ENCODE measurements at regions not wholly inside any gene's neighbourhood (a gene's known extent, or its start where the extent isn't known, plus 50 kb on each side); places are given as distances from the start of the nearest gene placed in this dataset.

- TF ChIP-seq CTCF (IDR thresholded peaks at IDR 0.05) (no peak), POLR2AphosphoS5 (IDR thresholded peaks at IDR 0.05) (no peak), POLR2A (IDR thresholded peaks at IDR 0.05) (no peak), EP300 (IDR thresholded peaks at IDR 0.05) (no peak)
- no peaks in the 10 kb centered on the region for H3K9me3 ChIP-seq
- no peak for DNase-seq (ENCODE audit: low spot score in 2 of 2)
- H3K36me3 ChIP-seq, result no peaks in the 10 kb centered on the region
- H3K27ac ChIP-seq, result no peak overlapping the region
- H3K27me3 ChIP-seq, result no peaks in the 10 kb centered on the region
- H3K4me3 ChIP-seq, result no peak overlapping the region
- no peaks in the 10 kb centered on the region for H3K4me1 ChIP-seq
These were observed 373.5 kb downstream of the CDC5L start for GRCh38 chr6:44761046-44761445.

GRCh38 chr6:44762496-44762895 is 375.0 kb downstream of the CDC5L start:
- Histone ChIP-seq H3K27me3 (no peaks in the 10 kb centered on the region), H3K4me1 (no peaks in the 10 kb centered on the region), H3K9me3 (no peaks in the 10 kb centered on the region), H3K4me3 (no peak overlapping the region), H3K27ac (no peak overlapping the region), H3K36me3 (no peaks in the 10 kb centered on the region)
- 50% methylated on average over 1 of the region's 1 CpG for WGBS
- TF ChIP-seq POLR2A (IDR thresholded peaks at IDR 0.05) (no peak), CTCF (IDR thresholded peaks at IDR 0.05) (no peak), POLR2AphosphoS5 (IDR thresholded peaks at IDR 0.05) (no peak), EP300 (IDR thresholded peaks at IDR 0.05) (no peak)
- no peak for DNase-seq (ENCODE audit: low spot score in 2 of 2)

- H3K4me3 ChIP-seq, result no peak overlapping the region
- H3K9me3 ChIP-seq, result peaks cover 3% of the 10 kb centered on the region
- DNase-seq (ENCODE audit: low spot score in 2 of 2), result no peak
- no peaks in the 10 kb centered on the region for H3K4me1 ChIP-seq
- no peaks in the 10 kb centered on the region for H3K27me3 ChIP-seq
- 87% methylated on average over 4 of the region's 4 CpGs for WGBS
- no peak overlapping the region for H3K27ac ChIP-seq
- H3K36me3 ChIP-seq, result no peaks in the 10 kb centered on the region
- TF ChIP-seq POLR2AphosphoS5 (IDR thresholded peaks at IDR 0.05) (no peak), POLR2A (IDR thresholded peaks at IDR 0.05) (no peak), EP300 (IDR thresholded peaks at IDR 0.05) (no peak), CTCF (IDR thresholded peaks at IDR 0.05) (no peak)
These were observed 384.3 kb downstream of the CDC5L start for GRCh38 chr6:44771647-44772415.

GRCh38 chr6:44772838-44773237 is 385.3 kb downstream of the CDC5L start:
- no peak overlapping the region for H3K27ac ChIP-seq
- no peaks in the 10 kb centered on the region for H3K27me3 ChIP-seq
- H3K36me3 ChIP-seq, result no peaks in the 10 kb centered on the region
- TF ChIP-seq EP300 (IDR thresholded peaks at IDR 0.05), result no peak
- no peak for TF ChIP-seq POLR2A (IDR thresholded peaks at IDR 0.05)
- no peak for TF ChIP-seq POLR2AphosphoS5 (IDR thresholded peaks at IDR 0.05)
- TF ChIP-seq CTCF (IDR thresholded peaks at IDR 0.05), result no peak
- H3K4me3 ChIP-seq, result no peak overlapping the region
- DNase-seq (ENCODE audit: low spot score in 2 of 2), result no peak
- H3K4me1 ChIP-seq, result no peaks in the 10 kb centered on the region
- peaks cover 3% of the 10 kb centered on the region for H3K9me3 ChIP-seq

- H3K9me3 ChIP-seq, result no peaks in the 10 kb centered on the region
- no peaks in the 10 kb centered on the region for H3K27me3 ChIP-seq
- H3K36me3 ChIP-seq, result no peaks in the 10 kb centered on the region
- no peaks in the 10 kb centered on the region for H3K4me1 ChIP-seq
- no peak overlapping the region for H3K27ac ChIP-seq
- DNase-seq (ENCODE audit: low spot score in 2 of 2), result no peak
- 63% methylated on average over 1 of the region's 1 CpG for WGBS
- no peak overlapping the region for H3K4me3 ChIP-seq
- TF ChIP-seq POLR2A (IDR thresholded peaks at IDR 0.05) (no peak), POLR2AphosphoS5 (IDR thresholded peaks at IDR 0.05) (no peak), EP300 (IDR thresholded peaks at IDR 0.05) (no peak), CTCF (IDR thresholded peaks at IDR 0.05) (no peak)
These were observed 387.6 kb downstream of the CDC5L start for GRCh38 chr6:44775121-44775520.

All from suprapubic skin (tissue), 4 donors.